ENCODE measurements at regions not wholly inside any gene's neighbourhood (a gene's known extent, or its start where the extent isn't known, plus 50 kb on each side); places are given as distances from the start of the nearest gene placed in this dataset.

- H3K9me3 ChIP-seq (ENCODE audit: control insufficient read depth, low read length), result no peaks in the 10 kb centered on the region
- Mint-ChIP-seq H3K9me3 (peaks cover under 1% of the 10 kb centered on the region), H3K36me3 (ENCODE audit: low read depth) (no peaks in the 10 kb centered on the region), H3K4me3 (no peak overlapping the region), H3K4me1 (no peaks in the 10 kb centered on the region), H3K27ac (no peak overlapping the region), H3K27me3 (ENCODE audit: insufficient read depth) (no peaks in the 10 kb centered on the region)
- peaks cover 2% of the 10 kb centered on the region for H3K4me1 ChIP-seq (ENCODE audit: control insufficient read depth, insufficient read depth, low read length)
- H3K9ac ChIP-seq (ENCODE audit: extremely low read depth, low read length, poor library complexity, severe bottlenecking), result no peak overlapping the region
- no peak overlapping the region for H3K27ac ChIP-seq (ENCODE audit: low read depth, low read length)
- no peaks in the 10 kb centered on the region for H3K36me3 ChIP-seq (ENCODE audit: control insufficient read depth, insufficient read depth, low read length)
- no peak for DNase-seq
- TF ChIP-seq CTCF (conservative IDR thresholded peaks at IDR 0.05), result no peak
- no peak overlapping the region for H3K4me3 ChIP-seq (ENCODE audit: low read length)
- no peaks in the 10 kb centered on the region for H3K27me3 ChIP-seq (ENCODE audit: control insufficient read depth, insufficient read depth, low read length, poor library complexity, severe bottlenecking)
- WGBS, 2 experiments (ENCODE audit: insufficient coverage in 1 of 2, insufficient read length in 1 of 2), result 89 to 95% methylated on average over 1 to 2 of the region's 2 CpGs
These were observed 199.9 kb downstream of the TMEM200A start for GRCh38 chr6:130565696-130566095.

- no peak overlapping the region for H3K27ac ChIP-seq (ENCODE audit: low read depth, low read length)
- no peaks in the 10 kb centered on the region for H3K27me3 ChIP-seq (ENCODE audit: control insufficient read depth, insufficient read depth, low read length, poor library complexity, severe bottlenecking)
- H3K9me3 Mint-ChIP-seq, result peaks cover 3% of the 10 kb centered on the region
- DNase-seq, result no peak
- no peaks in the 10 kb centered on the region for H3K4me1 ChIP-seq (ENCODE audit: control insufficient read depth, insufficient read depth, low read length)
- TF ChIP-seq CTCF (conservative IDR thresholded peaks at IDR 0.05), result no peak
- H3K36me3 Mint-ChIP-seq (ENCODE audit: low read depth), result no peaks in the 10 kb centered on the region
- H3K9me3 ChIP-seq (ENCODE audit: control insufficient read depth, low read length), result no peaks in the 10 kb centered on the region
- H3K9ac ChIP-seq (ENCODE audit: extremely low read depth, low read length, poor library complexity, severe bottlenecking), result no peak overlapping the region
- 81 to 100% methylated on average over 2 of the region's 2 CpGs for WGBS, 2 experiments (ENCODE audit: insufficient coverage in 1 of 2, insufficient read length in 1 of 2)
- H3K36me3 ChIP-seq (ENCODE audit: control insufficient read depth, insufficient read depth, low read length), result no peaks in the 10 kb centered on the region
- no peaks in the 10 kb centered on the region for H3K4me1 Mint-ChIP-seq
- no peak overlapping the region for H3K4me3 Mint-ChIP-seq
- H3K27ac Mint-ChIP-seq, result no peak overlapping the region
- no peak overlapping the region for H3K4me3 ChIP-seq (ENCODE audit: low read length)
- no peaks in the 10 kb centered on the region for H3K27me3 Mint-ChIP-seq (ENCODE audit: insufficient read depth)
These were observed 208.3 kb downstream of the TMEM200A start for GRCh38 chr6:130574146-130574545.

- Histone ChIP-seq H3K4me1 (ENCODE audit: control insufficient read depth, insufficient read depth, low read length) (no peaks in the 10 kb centered on the region), H3K36me3 (ENCODE audit: control insufficient read depth, insufficient read depth, low read length) (no peaks in the 10 kb centered on the region), H3K4me3 (ENCODE audit: low read length) (no peak overlapping the region), H3K9ac (ENCODE audit: extremely low read depth, low read length, poor library complexity, severe bottlenecking) (no peak overlapping the region), H3K9me3 (ENCODE audit: control insufficient read depth, low read length) (no peaks in the 10 kb centered on the region), H3K27ac (ENCODE audit: low read depth, low read length) (no peak overlapping the region), H3K27me3 (ENCODE audit: control insufficient read depth, insufficient read depth, low read length, poor library complexity, severe bottlenecking) (no peaks in the 10 kb centered on the region)
- TF ChIP-seq CTCF (conservative IDR thresholded peaks at IDR 0.05), result no peak
- WGBS, 2 experiments (ENCODE audit: insufficient coverage in 1 of 2, insufficient read length in 1 of 2), result 93 to 96% methylated on average over 3 of the region's 3 CpGs
- DNase-seq, result no peak
- Mint-ChIP-seq H3K9me3 (peaks cover 3% of the 10 kb centered on the region), H3K36me3 (ENCODE audit: low read depth) (no peaks in the 10 kb centered on the region), H3K4me3 (no peak overlapping the region), H3K4me1 (no peaks in the 10 kb centered on the region), H3K27me3 (ENCODE audit: insufficient read depth) (no peaks in the 10 kb centered on the region), H3K27ac (no peak overlapping the region)
These were observed 209.7 kb downstream of the TMEM200A start for GRCh38 chr6:130575557-130575956.
